NCI-H2171 treated with DMSO at 0.1 percent for 48 hours (cell line): ENCODE measurements at regions not wholly inside any gene's neighbourhood (a gene's known extent, or its start where the extent isn't known, plus 50 kb on each side); places are given as distances from the start of the nearest gene placed in this dataset.
"Not testable (repeated sequence)": the region's sequence is repeated elsewhere in the genome, so short reads cannot be mapped to it uniquely, and the experiment has no call there.

Source experiments
- DNase-seq: peaks from one replicate; lab custom pipeline; 2025; lab: John Stamatoyannopoulos, UW

DNA sequence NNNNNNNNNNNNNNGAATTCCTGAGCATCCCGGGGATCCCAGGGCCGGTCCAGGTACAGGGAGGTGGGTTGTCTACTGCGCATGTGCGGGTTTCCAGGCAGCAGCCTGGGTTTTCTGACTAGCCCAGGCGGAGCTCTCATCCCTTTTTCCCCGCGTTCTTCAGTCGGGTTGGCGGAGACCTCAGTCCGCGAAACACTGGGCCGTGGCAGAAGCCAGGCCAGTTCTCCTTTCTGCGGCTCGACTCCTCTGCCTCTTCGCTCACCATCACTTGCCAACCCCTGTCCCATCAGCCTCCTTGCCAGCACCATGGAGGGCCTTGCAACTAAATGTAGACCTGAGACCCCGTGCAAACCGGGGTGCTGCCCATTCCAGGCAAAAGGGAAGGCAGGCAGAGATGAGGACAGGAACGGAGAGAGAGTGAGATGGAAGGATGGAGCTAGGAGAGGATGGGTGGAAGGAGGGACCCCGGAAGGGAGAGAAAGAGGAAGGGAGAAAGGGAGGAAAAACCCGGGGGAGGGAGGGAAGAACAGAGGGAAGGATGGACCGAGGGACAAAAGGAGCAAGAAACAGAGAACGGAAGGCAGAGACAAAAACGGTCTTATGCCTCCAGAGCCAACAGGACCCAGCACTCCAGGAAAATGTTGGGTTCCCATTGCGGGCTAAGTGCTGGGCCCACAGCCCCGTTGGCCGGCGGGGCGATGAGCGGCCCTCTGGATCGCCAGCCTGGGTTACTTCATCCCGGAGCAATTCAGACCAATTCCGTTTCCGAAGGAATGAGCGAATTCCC, 445.4 kb upstream of the DEFB115 start:
- peak; percentile 12 for DNase-seq

DNA sequence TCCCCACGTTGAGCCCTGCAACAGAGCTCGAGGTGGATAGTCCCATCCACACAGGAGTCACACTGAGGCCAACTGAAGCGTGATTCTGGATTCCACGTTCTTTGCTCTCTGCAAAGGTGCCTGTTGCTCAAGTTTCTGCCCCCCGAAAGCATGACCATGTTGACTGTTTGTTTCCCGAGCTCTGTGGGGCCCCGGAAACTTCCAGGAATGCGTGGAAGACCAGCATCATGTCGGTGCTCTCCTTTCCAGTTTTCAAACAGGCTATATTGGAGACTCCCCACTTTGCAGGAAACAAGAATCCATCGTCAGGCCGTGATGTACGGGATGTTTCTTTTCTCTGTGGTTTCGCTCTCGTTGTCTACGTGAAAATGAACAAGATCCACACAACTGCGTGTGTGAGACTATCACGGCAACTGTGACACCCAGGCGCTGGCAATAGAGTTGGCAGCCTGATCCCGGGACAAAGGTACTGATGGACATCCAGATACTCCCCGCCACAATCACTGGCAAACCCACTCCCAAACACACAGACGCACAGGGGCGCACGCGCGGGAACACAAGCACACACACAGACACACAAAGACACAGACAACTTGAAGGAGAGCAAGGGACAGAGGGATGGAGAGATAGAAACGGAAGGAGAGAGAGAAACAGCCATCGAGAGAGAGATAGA, 444.6 kb upstream of the DEFB115 start:
- no peak for DNase-seq

DNA sequence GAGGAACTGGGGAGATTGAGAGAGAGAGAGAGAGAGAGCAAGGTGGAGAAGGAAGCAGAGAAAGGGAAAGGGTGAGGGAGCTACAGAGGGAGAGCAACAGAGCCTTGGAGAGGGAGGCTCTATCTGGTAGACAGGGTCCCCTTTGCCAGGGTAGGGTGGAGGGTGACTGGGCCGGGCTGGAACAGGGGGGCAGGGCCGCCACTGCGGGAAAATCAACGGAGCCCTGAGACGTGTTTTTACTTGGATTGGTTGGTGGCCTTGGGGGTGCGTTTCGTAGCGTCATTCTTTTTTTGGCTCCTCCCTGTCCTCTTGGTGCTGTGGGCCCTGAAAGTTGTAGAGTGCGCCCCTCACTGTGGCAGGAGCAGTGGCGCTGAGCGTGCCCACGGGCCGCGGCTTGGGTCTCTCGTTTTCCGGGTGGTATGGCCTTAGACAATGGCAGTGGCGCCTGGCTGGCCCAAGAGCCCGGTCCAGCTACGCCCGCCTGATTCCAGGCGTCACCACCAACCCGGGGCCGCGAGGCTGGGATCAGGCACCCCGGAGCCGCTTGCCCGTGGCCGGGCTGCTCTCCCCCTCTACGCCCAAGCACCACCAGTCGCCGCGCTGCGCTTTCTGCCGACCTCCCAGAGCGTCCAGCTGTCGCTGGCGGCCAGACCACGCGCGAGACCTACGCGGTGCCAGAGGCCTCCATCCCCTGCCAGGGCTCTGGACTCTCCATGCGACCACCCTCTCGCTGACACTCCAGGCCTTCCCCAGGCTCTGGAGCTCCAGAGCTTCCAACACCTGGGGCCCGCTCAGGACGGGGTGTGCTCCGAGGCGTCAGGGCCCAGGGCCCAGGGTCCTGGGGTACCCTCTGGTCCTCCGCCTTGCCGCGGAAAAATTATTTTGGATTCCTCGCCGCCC, 443.8 kb upstream of the DEFB115 start:
- DNase-seq, result not testable (repeated sequence)

DNA sequence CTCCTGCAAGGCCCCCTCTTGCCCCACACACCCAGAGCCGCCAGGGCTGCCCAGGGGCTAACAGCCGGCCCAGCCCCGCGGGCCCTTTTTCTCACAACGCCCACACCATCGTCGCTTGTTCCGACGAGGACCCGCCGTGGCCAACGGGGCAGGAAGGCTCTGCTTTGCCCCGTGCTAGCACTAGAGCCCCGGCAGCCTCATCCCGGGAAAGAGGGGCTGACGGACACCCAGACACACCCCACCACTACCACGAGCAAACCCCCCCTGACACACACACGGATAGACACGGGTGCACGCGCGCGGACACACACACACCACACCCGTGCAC, 443.2 kb upstream of the DEFB115 start:
- not testable (repeated sequence) for DNase-seq

DNA sequence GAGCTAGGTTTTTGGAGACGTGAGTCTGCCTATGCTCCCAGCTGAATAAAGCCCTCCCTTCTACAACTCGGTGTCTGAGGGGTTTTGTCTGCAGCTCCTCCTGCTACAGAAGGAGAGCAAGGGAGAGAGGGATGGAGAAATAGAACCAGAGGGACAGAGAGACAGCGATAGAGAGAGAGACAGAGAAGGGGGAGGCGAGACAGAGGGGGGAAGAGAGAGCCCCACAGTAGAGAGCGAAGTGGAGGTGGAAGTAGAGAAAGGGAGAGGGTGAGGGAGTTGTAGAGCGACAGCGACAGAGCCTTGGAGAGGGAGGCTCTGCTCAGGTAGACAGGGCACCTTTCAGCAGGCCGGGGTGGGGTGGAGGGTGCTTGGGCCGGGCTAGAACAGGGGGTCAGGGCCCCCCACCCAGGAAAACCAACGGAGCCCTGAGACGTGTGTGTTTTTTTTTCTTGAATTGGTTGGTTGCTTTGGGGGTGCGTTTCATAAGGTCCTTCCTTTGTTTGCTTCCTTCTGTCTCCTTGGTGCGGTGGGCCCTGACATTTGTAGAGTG, 442.4 kb upstream of the DEFB115 start:
- not testable (repeated sequence) for DNase-seq

DNA sequence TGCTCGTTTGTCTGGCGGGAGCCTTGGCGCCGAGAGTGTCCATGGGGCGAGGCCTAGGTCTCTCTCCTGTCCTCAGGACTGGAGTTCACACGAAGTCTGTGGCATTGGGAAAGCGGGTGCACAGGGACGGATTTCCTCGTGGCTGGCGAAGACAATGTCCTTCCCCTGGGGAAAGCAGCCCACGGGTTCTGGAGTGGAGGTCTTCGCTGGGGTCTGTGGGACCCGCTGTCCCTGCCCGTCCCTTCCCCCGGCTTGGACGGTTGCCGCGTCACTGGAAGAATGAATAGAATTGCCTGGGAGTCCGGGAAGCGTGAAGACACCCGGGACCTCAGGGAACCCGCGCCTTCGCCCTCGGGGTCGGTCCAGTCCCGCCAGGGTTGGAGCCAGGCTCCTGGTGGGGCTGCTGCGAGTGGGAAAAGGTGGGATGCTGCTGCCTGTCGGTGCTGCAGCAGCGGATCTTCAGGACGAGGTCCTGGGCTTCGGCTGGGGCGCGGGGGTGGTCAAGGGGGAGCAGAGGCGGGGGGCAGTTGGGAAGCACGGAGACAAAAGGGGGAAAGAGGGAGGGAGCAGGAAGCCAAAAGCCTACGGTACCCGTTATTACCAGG, 441.8 kb upstream of the DEFB115 start:
- DNase-seq, result no peak

DNA sequence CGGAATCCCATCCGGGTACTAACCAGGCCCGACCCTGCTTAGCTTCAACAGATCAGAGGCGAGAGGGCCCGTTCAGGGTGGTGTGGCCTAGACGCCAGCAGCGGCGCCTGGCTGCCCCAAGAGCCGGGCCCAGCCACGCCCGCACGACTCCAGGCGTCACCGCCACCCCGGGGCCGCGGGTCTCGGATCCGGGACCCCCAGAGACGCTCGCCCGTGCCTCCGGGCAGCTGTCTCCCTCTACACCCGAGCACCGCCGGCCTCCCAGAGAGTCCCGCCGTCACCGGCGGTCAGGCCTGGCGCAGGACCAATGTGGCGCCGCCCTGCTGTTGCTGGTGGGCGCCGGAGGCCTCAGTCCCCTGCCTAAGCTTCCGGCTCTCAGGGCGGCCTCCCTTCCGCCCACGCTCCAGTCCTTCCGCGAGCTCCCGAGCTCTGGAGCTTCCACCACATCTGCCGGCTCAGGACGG, 441.2 kb upstream of the DEFB115 start:
- DNase-seq, result peak; percentile 9

DNA sequence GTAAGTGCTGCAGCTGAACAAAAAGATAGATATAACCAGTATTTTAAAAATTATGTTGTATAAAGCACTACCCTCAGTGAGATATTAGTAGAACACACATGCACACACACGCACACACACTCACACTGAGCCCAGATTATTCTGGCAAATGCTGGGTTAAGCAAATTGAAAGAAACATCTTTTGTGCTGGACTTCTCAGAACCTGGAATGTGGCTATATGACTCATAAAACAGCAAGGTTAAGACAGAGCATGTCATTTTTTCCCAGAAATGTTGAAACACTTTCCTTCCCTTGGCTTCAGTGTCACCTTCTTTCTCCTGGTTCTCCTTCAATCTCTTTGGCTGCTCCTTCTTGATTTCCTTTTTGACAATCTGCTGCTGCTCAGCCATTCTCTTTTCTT, 435.8 kb upstream of the DEFB115 start:
- DNase-seq, result not testable (repeated sequence)

DNA sequence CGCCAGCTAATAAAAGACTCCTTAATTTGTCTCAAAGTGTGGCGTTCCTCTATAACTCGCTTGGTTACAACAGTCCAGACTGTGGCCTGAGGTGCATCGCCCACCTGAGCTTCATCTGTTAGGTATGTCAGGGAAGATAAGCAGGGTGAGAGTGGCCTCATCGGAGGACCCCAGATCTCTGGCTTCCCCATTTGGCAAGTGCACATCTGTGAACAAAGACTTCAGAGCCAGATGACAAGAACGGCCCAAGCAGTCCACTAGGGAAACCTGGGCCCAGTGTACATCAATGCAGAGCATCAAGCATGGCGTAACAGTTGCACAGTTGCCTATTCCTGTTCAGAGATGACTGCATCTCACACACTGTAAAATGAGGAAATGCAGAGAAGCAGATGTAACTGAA, 432.8 kb upstream of the DEFB115 start:
- not testable (repeated sequence) for DNase-seq

DNA sequence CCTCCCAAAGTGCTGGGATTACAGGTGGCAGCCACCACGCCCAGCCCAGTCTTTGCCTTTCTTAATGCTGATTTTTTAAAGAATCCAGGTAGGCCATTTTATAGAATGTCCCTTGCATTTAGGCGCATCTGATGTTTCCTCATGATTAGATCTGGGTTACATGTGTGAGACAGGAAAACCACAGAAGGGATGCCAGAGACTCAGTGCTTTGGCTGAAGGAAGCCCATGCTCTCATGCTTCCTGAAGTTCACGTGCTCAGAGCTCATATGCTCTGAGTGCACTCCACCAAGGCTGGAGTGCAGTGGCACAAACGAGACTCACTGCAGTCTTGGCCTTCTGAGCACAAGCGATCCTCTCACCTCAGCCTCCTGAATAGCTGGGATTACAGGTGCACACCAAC, 411.5 kb upstream of the DEFB115 start:
- DNase-seq, result not testable (repeated sequence)

DNA sequence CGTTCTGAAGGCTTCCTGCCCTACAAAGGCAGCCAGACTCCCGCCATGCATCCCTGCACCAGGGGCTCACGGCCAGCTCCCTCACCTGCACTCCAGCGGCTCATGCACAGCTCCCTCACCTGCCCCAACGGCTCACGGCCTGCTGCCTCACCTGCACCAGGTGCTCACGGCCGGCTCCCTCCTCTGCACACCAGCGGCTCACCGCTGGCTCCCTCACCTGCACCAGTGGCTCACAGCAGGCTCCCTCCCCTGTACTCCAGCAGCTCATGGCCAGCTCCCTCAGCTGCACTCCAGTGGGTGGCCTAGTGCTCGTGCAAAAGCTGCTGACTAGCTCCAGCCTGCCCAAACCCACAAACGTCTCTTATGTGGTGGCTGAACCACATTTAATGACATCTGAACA, 389.2 kb upstream of the DEFB115 start:
- not testable (repeated sequence) for DNase-seq

DNA sequence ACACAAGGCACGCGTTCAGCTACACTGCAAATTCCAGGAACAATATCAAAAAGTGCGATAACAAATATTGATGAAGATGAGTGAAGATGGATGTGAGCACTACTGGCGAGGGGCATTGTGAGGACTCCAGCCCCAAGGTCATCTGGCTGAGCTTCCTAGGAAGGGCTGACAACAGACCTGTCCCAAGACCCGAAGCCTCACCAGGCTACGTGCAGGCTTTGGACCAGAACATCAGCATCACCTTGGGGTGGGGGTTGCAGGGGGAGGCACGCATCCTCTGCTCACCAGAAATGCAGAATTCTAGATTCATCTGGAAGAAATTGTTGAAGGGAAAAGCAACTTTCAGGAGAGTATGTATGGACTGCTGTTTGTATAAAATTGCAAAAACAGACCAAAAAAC, 386.3 kb upstream of the DEFB115 start:
- DNase-seq, result not testable (repeated sequence)

DNA sequence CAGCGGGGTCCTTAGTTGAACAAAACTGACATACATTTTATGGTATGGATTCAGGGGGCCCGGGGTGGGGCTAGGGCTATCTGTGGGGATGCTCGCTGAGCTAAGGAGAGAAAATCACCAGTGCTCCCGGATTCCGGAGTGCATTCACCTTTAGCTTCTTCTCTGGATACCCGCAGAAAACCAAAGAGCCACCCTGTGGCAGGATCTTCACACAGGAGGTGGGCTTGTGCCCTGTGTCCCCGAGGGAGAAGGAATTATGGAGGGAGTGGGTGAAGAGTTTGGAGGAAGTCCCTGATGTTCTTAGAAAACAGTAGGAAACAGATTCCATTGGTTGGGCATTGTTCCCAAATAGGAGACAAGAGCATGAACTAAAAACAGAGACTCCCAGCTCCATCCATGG, 385.2 kb upstream of the DEFB115 start:
- DNase-seq, result not testable (repeated sequence)

DNA sequence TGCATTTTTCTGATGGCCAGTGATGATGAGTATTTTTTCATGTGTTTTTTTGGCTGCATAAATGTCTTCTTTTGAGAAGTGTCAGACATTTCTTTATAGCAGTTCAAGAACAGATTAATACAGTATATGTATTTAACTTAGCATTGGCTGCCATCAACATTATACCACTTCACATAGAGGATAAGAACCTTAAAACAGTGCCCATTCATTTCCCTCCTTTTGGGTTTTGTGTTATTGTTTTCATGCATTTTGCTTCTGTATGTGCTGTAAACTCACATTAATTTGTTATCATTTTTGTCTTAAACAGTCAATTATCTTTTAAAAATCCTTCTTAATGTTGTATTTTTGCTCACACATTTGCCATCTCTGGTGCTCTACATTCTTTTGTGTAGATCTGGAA, 381.6 kb upstream of the DEFB115 start:
- not testable (repeated sequence) for DNase-seq

DNA sequence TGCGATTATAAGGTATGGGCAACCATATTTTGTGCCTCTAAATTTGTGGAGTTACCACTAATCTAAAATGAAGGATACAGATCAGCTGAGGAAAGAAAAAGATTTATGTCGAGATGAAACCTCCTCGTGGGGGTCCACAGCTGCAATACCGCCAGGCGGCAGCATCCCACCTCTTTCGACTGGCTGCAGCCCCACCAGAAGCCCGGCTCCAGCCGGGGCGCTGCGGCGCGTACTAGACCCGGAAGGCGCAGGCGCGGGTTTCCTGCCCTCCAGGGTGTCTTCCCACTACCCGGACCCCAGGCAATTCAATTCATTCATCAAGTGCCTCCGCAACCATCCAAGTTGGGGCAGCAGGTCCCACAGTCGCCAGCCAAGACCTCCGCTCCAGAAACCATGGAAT, 366.1 kb upstream of the DEFB115 start:
- peak; percentile 26 for DNase-seq

DNA sequence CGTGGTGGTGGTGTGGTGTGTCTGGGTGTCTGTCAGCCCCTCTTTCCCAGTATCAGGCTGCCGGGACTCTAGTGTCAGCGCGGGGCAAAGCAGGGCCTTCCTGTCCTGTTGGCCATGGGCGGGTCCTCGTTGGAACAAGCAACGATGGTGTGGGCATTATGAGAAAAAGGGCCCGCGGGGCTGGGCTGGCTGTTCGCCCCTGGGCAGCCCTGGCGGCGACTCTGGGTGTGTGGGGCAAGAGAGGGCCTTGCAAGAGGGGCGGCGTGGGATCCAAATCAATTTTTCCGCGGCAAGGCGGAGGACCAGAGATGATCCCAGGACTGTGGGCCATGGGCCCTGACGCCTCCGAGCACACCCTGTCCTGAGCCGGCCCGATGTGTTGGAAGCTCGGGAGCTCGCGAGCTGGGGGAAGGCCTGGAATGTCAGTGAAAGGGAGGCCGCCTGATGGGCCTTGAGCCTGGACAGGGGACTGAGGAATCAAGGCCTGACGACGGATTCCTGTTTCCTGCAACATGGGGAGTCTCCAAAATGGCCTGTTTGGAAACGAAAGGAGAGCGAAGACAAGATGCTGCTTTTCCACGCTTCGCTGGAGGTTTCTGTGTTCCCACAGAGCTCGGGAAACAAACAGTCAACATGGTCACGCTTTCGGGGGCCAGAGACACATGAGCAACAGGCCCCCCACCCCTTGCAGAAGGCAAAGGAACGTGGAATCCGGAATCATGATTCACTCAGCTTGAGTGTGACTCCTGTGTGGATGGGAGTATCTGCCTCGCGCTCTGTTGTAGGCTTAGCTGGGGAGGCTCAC, 364.7 kb upstream of the DEFB115 start:
- DNase-seq, result no peak

DNA sequence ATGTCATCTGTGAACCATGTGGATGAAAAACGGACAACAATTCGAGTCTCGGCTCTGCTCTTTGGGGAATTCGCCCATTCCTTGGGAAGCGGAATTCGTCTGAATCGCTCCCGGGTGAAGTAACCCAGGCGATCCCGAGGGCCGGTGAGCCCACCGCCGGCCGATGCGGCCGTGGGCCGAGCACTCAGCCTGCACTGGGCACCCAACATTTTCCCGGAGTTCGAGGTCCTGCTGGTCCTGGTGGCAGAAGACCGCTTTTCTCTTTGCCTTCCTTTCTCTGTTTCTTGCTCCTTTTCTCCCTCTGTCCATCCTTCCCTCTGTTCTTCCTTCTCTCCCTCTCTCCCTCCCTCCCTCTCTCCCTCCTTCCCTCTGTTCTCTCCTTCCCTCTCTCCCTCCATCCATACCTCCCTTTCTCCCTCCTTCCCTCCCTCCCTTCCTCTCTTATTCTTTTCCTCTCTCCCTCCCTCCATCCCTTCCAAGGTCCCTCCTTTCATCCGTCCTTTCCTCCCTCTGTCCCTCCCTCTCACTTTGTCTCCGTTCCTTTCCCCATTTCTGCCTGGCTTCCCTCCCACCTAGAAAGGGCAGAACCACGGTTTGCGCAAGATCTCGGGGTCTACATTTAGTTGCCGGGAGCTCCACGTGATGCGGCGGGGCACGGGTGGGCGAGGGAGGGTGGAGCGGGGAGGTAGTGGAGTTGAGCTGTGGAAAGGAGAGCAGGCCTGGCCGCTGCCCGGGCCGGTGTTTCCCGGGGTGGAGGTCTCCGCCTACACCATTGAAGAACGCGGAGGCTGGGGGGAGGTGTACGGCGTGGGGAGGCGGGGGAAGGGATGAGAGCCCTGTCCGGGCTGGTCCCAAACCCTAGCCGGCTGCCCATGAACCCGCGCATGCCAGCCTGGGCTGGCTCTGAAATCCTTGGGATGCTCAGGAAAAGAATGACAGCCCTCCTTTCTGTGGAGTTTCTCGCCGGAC, 363.8 kb upstream of the DEFB115 start:
- DNase-seq, result not testable (repeated sequence)

DNA sequence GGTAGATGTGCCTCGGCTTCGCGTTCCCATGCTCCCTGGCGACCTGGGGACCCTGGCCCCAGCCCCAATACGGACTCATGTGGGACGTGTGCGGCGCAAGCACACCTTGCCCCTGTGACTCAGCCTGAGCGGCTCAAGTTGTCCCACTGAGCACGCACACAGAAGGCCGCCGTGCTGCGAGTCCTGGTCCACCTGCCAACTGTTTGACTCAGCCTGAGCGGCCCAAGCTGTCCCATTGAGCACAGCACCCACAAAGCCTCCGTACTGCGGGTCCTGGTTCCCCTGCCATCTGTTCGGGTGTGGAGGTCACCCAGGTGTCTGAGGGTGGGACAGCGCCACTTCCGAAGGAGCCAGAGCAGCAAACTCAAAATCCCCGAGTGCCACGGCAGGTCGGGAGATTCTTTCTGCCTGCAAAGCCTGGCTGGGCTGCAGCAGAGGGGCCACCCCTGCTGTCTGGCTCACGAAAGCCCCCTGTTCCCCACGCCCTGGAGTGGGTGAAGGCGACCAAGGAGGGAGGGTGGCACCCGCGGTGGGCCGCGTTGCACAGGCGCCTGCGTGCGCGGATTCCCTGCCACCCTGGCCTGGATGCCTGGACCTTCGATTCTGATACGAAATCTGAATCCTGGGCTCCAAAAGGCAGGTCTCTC, 362.6 kb upstream of the DEFB115 start:
- not testable (repeated sequence) for DNase-seq

DNA sequence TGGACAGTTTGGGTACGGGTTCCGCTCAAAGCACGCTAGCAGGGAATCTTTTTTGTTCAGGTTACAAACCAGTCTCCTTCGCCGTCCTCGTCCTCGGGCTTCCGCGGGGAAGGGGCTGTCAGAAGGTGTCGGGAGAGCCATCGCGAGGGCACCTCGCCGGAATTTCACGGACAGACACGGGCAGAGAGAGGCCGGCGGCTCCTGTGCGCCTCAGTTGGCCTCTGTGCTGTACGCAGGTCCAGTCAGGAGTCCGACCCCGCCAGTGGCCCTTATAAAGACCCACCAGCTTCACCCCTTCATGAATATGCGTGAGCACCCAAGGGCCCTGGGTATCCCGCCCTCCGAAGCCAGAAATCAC, 362.1 kb upstream of the DEFB115 start:
- DNase-seq, result not testable (repeated sequence)
